Testis (tissue), 2 donors: ENCODE measurements at regions not wholly inside any gene's neighbourhood (a gene's known extent, or its start where the extent isn't known, plus 50 kb on each side); places are given as distances from the start of the nearest gene placed in this dataset.

Experiments used
- POLR2A ChIP-seq: fragments of 450-650 bp; IDR thresholded peaks from one replicate; pipeline ENCODE4 v1.6.1; 2017; ENCODE audit warnings: antibody characterized with exemption, mild to moderate bottlenecking, moderate library complexity
- TF ChIP-seq, protein P1 (sequence below), 3 experiments: fragments of 450-650 bp in 2 of 3; fragments of 200-600 bp in 1 of 3; sonication (generic) in 1 of 3; IDR thresholded peaks; one replicate each; pipeline ENCODE4 v1.5.1; 2016 to 2019; ENCODE audit warnings: antibody characterized with exemption in 3 of 3, mild to moderate bottlenecking in 2 of 3, moderate library complexity in 1 of 3

DNA sequence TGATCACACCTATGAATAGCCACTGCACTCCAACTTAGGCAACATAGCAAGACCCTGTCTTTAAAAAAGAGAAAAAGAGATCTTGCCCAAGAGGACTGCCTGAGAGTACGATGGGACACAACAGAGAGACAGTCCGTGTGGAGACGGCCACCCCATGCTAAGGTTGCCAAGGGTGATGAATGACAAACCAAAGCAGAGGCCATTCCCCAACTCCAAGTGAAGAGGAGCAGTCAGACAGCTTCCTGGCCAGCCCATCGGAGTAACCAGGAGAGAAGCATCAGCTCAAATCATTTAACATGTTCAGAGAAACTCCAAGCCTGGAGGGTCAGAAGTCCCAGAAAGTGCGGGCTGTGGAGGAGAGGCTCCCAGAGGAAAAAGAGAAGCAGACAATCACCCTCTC lies 63.9 kb upstream of the SUB1 start:
- TF ChIP-seq POLR2A = no peak
- TF ChIP-seq, protein P1, sequence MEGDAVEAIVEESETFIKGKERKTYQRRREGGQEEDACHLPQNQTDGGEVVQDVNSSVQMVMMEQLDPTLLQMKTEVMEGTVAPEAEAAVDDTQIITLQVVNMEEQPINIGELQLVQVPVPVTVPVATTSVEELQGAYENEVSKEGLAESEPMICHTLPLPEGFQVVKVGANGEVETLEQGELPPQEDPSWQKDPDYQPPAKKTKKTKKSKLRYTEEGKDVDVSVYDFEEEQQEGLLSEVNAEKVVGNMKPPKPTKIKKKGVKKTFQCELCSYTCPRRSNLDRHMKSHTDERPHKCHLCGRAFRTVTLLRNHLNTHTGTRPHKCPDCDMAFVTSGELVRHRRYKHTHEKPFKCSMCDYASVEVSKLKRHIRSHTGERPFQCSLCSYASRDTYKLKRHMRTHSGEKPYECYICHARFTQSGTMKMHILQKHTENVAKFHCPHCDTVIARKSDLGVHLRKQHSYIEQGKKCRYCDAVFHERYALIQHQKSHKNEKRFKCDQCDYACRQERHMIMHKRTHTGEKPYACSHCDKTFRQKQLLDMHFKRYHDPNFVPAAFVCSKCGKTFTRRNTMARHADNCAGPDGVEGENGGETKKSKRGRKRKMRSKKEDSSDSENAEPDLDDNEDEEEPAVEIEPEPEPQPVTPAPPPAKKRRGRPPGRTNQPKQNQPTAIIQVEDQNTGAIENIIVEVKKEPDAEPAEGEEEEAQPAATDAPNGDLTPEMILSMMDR (IDR thresholded peaks at IDR 0.05) = no peak
